ENCODE measurements at regions not wholly inside any gene's neighbourhood (a gene's known extent, or its start where the extent isn't known, plus 50 kb on each side); places are given as distances from the start of the nearest gene placed in this dataset.
"Not testable (repeated sequence)": the region's sequence is repeated elsewhere in the genome, so short reads cannot be mapped to it uniquely, and the experiment has no call there.

DNA sequence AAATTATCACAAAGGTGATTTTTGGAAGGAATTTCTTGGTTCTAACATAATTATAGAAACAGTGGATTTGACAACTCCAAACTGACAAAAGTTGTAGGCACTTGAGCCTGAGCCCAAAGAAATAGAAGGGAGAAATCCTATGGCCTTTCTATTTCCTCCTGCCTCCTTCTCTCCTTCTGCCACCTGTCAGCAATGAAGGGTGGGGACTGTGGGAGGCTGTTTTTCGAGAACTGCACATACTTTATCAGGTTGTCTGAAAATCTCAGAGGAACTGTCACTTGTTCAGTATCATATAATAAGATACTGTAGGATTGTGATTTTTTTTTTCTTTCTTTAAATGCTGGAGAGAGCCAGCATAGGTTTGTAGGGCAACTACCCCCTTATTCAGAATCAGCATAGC, 187.9 kb upstream of the SESN3 start:
- TF ChIP-seq, protein P1, sequence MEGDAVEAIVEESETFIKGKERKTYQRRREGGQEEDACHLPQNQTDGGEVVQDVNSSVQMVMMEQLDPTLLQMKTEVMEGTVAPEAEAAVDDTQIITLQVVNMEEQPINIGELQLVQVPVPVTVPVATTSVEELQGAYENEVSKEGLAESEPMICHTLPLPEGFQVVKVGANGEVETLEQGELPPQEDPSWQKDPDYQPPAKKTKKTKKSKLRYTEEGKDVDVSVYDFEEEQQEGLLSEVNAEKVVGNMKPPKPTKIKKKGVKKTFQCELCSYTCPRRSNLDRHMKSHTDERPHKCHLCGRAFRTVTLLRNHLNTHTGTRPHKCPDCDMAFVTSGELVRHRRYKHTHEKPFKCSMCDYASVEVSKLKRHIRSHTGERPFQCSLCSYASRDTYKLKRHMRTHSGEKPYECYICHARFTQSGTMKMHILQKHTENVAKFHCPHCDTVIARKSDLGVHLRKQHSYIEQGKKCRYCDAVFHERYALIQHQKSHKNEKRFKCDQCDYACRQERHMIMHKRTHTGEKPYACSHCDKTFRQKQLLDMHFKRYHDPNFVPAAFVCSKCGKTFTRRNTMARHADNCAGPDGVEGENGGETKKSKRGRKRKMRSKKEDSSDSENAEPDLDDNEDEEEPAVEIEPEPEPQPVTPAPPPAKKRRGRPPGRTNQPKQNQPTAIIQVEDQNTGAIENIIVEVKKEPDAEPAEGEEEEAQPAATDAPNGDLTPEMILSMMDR (IDR thresholded peaks at IDR 0.05; ENCODE audit: control insufficient read depth, extremely low read depth, insufficient read depth) = no peak
- no peak for DNase-seq (ENCODE audit: low read depth)
- no peak overlapping the region for H3K4me3 ChIP-seq (ENCODE audit: low read depth, low read length)

DNA sequence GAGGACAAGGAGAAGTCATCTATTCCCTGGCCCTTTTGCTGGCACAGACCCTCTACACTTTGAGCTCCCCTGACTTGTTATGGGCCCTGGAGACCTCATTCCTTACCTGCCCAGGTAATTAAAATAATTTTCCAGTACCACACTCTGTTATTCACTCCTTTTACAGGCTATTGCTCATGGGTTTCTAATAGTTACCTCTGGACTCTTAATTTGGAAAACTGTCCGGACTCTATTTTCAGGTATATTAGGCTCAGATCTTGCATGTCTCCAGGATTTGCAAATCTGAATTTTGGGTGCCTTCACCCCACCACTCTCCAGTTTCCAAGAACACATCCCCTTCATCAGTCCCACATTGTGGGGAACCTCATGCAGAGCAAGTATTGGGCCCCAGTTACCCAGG, 186.8 kb upstream of the SESN3 start:
- no peak for DNase-seq (ENCODE audit: low read depth)
- no peak overlapping the region for H3K4me3 ChIP-seq (ENCODE audit: low read depth, low read length)
- TF ChIP-seq, protein P1 (IDR thresholded peaks at IDR 0.05; ENCODE audit: control insufficient read depth, extremely low read depth, insufficient read depth) = no peak

DNA sequence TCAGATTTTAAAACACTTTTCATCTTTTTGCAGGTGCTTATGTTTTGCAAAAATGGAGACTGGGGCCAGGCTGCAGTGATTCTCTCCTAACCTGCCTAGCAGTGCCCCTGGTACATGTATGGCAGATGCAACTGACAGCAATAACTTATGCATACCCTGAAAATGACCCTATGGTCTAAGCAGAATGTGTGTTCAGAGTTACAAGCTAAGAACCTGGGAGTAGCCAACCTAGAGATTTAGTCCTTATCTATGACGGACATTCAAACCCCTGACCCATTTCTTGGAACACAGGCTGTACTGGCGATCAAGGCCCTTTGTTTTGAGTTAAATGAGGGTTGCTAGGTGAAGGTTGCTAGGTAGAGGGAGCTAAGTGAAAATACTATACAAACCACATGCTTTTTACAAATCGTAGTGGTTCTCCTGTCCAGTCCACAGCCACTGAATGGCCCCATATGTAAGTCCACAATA, 184.9 kb upstream of the SESN3 start:
- TF ChIP-seq, protein P1 (IDR thresholded peaks at IDR 0.05; ENCODE audit: control insufficient read depth, extremely low read depth, insufficient read depth) = no peak
- no peak overlapping the region for H3K4me3 ChIP-seq (ENCODE audit: low read depth, low read length)
- DNase-seq (ENCODE audit: low read depth) = no peak

DNA sequence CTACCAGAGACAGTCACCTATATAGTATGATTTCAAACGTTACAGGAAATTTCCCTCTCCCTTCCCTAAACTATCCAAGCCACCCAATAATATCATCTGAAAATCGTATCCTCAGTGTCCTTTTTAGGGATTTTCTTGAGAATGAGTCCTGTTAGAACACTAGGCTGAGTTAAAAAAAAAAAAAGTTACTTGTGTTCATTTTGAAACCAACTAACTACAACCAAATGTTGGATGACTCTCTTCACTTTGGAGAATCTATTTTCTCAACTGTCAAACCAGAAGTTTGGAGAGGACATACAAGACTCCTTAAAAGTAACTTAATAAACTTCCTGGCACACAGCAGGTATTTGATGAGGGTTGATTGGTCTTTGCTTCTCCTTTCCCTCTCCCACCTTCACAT, 183.2 kb upstream of the SESN3 start:
- TF ChIP-seq, protein P1 (IDR thresholded peaks at IDR 0.05; ENCODE audit: control insufficient read depth, extremely low read depth, insufficient read depth) = no peak
- H3K4me3 ChIP-seq (ENCODE audit: low read depth, low read length) = no peak overlapping the region
- no peak for DNase-seq (ENCODE audit: low read depth)

DNA sequence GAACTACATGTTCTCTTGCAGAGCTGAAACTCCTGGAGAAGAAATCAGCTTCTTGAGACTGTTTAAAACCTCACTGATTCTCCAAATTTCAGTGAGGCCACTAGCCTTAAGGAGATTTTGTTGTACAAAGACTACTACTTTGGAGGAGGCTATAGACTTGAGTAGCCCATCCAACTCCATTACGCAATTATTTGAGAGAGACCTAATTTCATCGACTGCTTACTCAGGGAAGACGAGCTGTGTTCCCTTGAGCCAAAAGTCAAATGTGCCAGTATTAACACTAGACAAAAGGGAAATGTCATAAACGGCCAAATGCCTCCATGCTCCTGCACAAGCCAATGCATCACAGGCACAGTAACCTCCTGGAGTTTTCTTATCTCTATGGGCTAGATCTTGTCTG, 182.8 kb upstream of the SESN3 start:
- no peak for DNase-seq (ENCODE audit: low read depth)
- TF ChIP-seq, protein P1 (IDR thresholded peaks at IDR 0.05; ENCODE audit: control insufficient read depth, extremely low read depth, insufficient read depth) = no peak
- H3K4me3 ChIP-seq (ENCODE audit: low read depth, low read length) = no peak overlapping the region

DNA sequence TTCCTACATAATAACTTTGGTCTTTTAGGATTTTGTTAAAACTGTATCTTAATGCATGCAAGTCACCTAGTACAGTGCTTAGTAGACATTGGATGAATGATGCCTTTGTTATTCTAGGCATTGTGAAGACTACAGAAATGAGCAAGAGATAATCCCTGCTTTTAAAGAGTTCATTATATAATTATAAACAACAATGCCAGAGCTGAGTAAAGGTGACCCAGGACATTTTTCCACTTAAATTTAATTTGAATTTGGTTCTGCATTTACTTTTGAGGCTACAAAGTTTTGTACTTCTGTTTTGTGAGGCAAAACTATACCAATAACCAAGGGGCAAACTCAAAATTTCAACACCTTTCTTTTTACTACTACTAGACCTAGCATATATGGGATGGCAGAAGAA, 182.0 kb upstream of the SESN3 start:
- TF ChIP-seq, protein P1 (IDR thresholded peaks at IDR 0.05; ENCODE audit: control insufficient read depth, extremely low read depth, insufficient read depth) = no peak
- no peak overlapping the region for H3K4me3 ChIP-seq (ENCODE audit: low read depth, low read length)
- DNase-seq (ENCODE audit: low read depth) = no peak

DNA sequence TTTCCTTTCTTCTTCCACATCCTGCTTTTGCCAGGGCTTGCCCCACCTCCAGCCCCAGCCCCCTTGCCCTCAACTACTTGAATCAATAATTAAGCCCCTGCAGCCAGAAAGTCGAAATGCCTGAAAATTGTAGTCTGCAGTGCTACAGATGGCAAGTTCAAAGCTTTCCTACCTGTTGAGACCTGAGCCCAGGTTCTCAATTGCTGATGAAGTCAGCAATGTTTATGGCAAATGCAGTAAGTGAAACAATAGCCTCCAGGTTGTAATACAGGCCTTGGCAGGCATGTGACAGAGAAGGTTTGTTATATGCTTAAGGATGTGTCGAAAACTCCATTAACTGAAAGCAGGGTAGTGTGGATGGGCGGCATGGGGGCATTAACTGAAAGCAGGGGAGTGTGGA, 181.1 kb upstream of the SESN3 start:
- TF ChIP-seq, protein P1 (IDR thresholded peaks at IDR 0.05; ENCODE audit: control insufficient read depth, extremely low read depth, insufficient read depth) = no peak
- no peak for DNase-seq (ENCODE audit: low read depth)
- no peak overlapping the region for H3K4me3 ChIP-seq (ENCODE audit: low read depth, low read length)

DNA sequence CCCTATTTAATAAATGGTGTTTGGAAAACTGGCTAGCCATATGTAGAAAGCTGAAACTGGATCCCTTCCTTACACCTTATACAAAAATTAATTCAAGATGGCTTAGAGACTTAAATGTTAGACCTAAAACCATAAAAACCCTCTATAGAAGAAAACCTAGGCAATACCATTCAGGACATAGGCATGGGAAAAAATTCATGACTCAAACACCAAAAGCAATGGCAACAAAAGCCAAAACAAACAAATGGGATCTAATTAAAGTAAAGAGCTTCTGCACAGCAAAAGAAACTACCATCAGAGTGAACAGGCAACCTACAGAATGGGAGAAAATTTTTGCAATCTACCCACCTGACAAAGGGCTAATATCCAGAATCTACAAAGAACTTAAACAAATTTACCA, 179.7 kb upstream of the SESN3 start:
- peak; percentile 38 for DNase-seq (ENCODE audit: low read depth)
- not testable (repeated sequence) for H3K4me3 ChIP-seq (ENCODE audit: low read depth, low read length)

All from LNCaP clone FGC (cell line).